ENCODE measurements at regions not wholly inside any gene's neighbourhood (a gene's known extent, or its start where the extent isn't known, plus 50 kb on each side); places are given as distances from the start of the nearest gene placed in this dataset.

GRCh38 chr15:48046813-48047438, 73.9 kb upstream of the SLC24A5 start:
- Histone ChIP-seq H3K9me3 (no peaks in the 10 kb centered on the region), H3K4me3 (no peak overlapping the region), H3K4me1 (no peaks in the 10 kb centered on the region), H3K27ac (no peak overlapping the region), H3K36me3 (ENCODE audit: insufficient read depth in 1 of 2, low read depth in 1 of 2) (no peaks in the 10 kb centered on the region), H3K27me3 (ENCODE audit: insufficient read depth in 3 of 3, low read length in 2 of 3) (no peaks in the 10 kb centered on the region)
- TF ChIP-seq, protein P1, sequence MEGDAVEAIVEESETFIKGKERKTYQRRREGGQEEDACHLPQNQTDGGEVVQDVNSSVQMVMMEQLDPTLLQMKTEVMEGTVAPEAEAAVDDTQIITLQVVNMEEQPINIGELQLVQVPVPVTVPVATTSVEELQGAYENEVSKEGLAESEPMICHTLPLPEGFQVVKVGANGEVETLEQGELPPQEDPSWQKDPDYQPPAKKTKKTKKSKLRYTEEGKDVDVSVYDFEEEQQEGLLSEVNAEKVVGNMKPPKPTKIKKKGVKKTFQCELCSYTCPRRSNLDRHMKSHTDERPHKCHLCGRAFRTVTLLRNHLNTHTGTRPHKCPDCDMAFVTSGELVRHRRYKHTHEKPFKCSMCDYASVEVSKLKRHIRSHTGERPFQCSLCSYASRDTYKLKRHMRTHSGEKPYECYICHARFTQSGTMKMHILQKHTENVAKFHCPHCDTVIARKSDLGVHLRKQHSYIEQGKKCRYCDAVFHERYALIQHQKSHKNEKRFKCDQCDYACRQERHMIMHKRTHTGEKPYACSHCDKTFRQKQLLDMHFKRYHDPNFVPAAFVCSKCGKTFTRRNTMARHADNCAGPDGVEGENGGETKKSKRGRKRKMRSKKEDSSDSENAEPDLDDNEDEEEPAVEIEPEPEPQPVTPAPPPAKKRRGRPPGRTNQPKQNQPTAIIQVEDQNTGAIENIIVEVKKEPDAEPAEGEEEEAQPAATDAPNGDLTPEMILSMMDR (IDR thresholded peaks at IDR 0.05): no peak
- WGBS, 3 donors: 31 to 38% (median 37%) methylated on average over 5 of the region's 5 CpGs
- no peak for DNase-seq
- ATAC-seq: no peak
- intact Hi-C loops (cut with DNase I): no loop called here

DNA sequence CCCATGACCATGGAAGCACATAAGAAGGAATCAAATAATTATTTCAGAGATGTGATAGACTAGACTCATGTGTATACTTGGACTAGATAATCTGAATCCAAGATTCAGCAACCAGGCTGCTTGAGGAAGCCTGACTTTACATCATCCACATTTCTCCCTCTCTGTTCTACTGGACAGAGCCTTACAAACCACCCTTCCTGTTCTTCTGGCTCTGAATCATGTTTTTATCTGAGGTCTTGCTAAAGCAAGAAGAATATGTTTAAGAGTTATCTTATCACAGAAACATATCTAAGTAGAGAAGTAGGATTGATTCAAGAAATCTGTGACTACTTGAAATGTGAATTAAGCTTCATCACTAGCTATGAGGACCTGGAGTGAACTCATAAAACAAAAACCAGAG, 71.1 kb upstream of the SLC24A5 start:
- H3K36me3 ChIP-seq (ENCODE audit: insufficient read depth in 1 of 2, low read depth in 1 of 2): no peaks in the 10 kb centered on the region
- DNase-seq (no peak), ATAC-seq (no peak)
- no peaks in the 10 kb centered on the region for H3K4me1 ChIP-seq
- H3K27ac ChIP-seq: no peak overlapping the region
- no peaks in the 10 kb centered on the region for H3K27me3 ChIP-seq (ENCODE audit: insufficient read depth in 3 of 3, low read length in 2 of 3)
- H3K4me3 ChIP-seq: no peak overlapping the region
- no peaks in the 10 kb centered on the region for H3K9me3 ChIP-seq
- TF ChIP-seq, protein P1 (IDR thresholded peaks at IDR 0.05): no peak
- intact Hi-C loops (cut with DNase I): no loop called here

DNA sequence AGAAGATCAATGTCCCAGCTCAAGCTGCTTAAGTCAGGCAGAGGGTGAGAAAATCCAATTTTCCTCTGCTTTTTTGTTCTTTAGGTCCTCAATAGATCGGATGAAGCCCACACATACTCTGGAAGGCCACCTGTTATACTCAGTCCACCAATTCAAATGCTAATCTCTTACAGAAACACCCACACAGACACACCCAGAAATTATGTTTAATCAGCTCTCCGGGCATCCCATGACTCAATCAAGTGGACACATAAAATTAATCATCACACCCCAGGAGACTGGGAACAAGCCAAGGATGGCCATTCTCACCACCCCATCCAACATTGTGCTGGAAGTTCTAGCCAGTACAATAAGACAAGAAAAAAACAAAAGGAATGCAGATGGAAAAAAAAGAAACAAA, 67.8 kb upstream of the SLC24A5 start:
- 13 to 26% (median 24%) methylated on average over 2 of the region's 2 CpGs for WGBS, 3 donors
- DNase-seq: no peak
- intact Hi-C loops (cut with DNase I): no loop called here
- H3K9me3 ChIP-seq: no peaks in the 10 kb centered on the region
- no peak for ATAC-seq
- no peaks in the 10 kb centered on the region for H3K36me3 ChIP-seq (ENCODE audit: insufficient read depth in 1 of 2, low read depth in 1 of 2)
- no peak overlapping the region for H3K27ac ChIP-seq
- no peaks in the 10 kb centered on the region for H3K27me3 ChIP-seq (ENCODE audit: insufficient read depth in 3 of 3, low read length in 2 of 3)
- H3K4me1 ChIP-seq: no peaks in the 10 kb centered on the region
- no peak overlapping the region for H3K4me3 ChIP-seq
- TF ChIP-seq, protein P1 (IDR thresholded peaks at IDR 0.05): no peak

- TF ChIP-seq, protein P1 (IDR thresholded peaks at IDR 0.05): no peak
- no peak overlapping the region for H3K27ac ChIP-seq
- no peak overlapping the region for H3K4me3 ChIP-seq
- H3K4me1 ChIP-seq: no peaks in the 10 kb centered on the region
- intact Hi-C loops (cut with DNase I): no loop called here
- H3K36me3 ChIP-seq (ENCODE audit: insufficient read depth in 1 of 2, low read depth in 1 of 2): no peaks in the 10 kb centered on the region
- DNase-seq: no peak
- no peak for ATAC-seq
- H3K27me3 ChIP-seq (ENCODE audit: insufficient read depth in 3 of 3, low read length in 2 of 3): no peaks in the 10 kb centered on the region
- no peaks in the 10 kb centered on the region for H3K9me3 ChIP-seq
These were observed 62.4 kb upstream of the SLC24A5 start for GRCh38 chr15:48058371-48058770.

DNA sequence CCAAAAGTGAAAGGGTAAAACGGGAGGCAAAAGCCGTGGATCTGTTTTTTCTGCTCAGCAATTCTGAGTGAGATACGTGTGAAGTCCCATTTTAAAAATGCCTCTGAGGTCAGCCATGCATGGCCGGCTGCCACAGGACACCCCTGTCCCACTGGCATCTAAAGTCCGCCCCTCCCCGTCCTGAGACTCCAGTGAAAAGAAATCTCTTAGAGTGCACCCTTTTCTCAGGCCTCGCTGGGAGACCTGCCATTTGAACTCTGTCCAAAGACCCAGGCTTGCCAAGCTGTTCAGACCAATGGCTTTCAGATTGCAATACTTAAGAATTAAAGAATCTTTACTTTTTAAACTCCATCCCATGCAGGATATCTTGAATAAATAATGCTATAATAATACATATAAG, 61.0 kb upstream of the SLC24A5 start:
- Histone ChIP-seq H3K9me3 (no peaks in the 10 kb centered on the region), H3K36me3 (ENCODE audit: insufficient read depth in 1 of 2, low read depth in 1 of 2) (no peaks in the 10 kb centered on the region), H3K27ac (no peak overlapping the region), H3K27me3 (ENCODE audit: insufficient read depth in 3 of 3, low read length in 2 of 3) (no peaks in the 10 kb centered on the region), H3K4me3 (no peak overlapping the region), H3K4me1 (no peaks in the 10 kb centered on the region)
- intact Hi-C loops (cut with DNase I): no loop called here
- WGBS, 3 donors: 16 to 30% (median 17%) methylated on average over 7 of the region's 7 CpGs
- DNase-seq (peak; percentile 20 to 58), ATAC-seq (no peak)
- TF ChIP-seq, protein P1 (IDR thresholded peaks at IDR 0.05): no peak

All from psoas muscle (tissue), 7 donors.